ENCODE measurements at regions not wholly inside any gene's neighbourhood (a gene's known extent, or its start where the extent isn't known, plus 50 kb on each side); places are given as distances from the start of the nearest gene placed in this dataset.

DNA sequence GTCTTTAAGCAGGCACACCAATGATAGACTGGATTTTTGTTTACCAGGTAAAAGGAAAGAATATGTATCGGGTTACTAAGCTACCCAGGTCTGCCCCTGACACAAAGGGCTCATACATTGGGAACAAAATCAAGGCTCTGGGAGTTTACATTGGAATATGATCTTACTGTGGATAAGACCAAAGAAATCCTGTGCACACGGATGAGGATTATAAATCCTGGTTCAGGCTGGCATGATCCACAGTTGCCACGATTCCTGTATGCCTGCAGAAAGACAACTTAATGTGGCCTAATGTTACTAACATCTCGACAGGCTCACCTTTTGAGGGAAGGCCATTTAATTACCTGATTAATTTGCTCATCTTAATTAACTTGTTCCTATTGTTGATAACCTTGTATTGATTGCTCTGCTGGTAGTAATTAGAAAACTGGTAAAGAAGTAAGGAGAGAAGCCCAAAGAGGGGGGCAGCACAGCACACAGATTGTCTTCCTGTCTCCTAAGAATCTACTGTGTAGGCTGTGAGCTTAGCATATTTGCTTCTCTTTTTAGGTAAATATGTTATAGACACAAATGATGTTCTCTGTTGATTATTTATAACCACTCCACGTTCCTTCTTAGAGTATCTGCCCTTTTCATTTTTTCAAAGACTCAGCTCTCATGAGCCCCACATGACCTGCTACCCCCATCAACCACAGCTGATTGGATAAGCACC lies 51.0 kb upstream of the TOX3 start (continued):
- no peak for TF ChIP-seq FOSL1 (CRISPR knock-in tag; IDR thresholded peaks at IDR 0.05; ENCODE audit: borderline replicate concordance)
- no peak for TF ChIP-seq ZNF747 (CRISPR knock-in tag; IDR thresholded peaks at IDR 0.05; ENCODE audit: borderline replicate concordance)
- no peak for TF ChIP-seq CC2D1A (CRISPR knock-in tag; IDR thresholded peaks at IDR 0.05)
- TF ChIP-seq, protein P1, sequence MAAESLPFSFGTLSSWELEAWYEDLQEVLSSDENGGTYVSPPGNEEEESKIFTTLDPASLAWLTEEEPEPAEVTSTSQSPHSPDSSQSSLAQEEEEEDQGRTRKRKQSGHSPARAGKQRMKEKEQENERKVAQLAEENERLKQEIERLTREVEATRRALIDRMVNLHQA (CRISPR knock-in tag; IDR thresholded peaks at IDR 0.05) = no peak
- peak; percentile 76 for TF ChIP-seq NFYB (CRISPR knock-in tag; IDR thresholded peaks at IDR 0.05)
- TF ChIP-seq REL (CRISPR knock-in tag; conservative IDR thresholded peaks at IDR 0.05) = no peak
- TF ChIP-seq, protein P2, sequence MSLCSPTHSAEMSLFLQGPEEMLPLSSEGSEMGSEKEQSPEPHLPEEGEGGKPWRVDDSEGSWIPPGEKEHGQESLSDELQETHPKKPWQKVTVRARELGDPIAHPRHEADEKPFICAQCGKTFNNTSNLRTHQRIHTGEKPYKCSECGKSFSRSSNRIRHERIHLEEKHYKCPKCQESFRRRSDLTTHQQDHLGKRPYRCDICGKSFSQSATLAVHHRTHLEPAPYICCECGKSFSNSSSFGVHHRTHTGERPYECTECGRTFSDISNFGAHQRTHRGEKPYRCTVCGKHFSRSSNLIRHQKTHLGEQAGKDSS (CRISPR knock-in tag; IDR thresholded peaks at IDR 0.05; ENCODE audit: borderline replicate concordance, low read depth) = no peak
- TF ChIP-seq, protein P3, sequence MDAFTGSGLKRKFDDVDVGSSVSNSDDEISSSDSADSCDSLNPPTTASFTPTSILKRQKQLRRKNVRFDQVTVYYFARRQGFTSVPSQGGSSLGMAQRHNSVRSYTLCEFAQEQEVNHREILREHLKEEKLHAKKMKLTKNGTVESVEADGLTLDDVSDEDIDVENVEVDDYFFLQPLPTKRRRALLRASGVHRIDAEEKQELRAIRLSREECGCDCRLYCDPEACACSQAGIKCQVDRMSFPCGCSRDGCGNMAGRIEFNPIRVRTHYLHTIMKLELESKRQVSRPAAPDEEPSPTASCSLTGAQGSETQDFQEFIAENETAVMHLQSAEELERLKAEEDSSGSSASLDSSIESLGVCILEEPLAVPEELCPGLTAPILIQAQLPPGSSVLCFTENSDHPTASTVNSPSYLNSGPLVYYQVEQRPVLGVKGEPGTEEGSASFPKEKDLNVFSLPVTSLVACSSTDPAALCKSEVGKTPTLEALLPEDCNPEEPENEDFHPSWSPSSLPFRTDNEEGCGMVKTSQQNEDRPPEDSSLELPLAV (CRISPR knock-in tag; conservative IDR thresholded peaks at IDR 0.05; ENCODE audit: low read depth) = no peak
- peak; percentile 43 for TF ChIP-seq SP4 (CRISPR knock-in tag; IDR thresholded peaks at IDR 0.05)
- no peak for TF ChIP-seq ZNF841 (CRISPR knock-in tag; IDR thresholded peaks at IDR 0.05; ENCODE audit: borderline replicate concordance)
- TF ChIP-seq ZNF781 (CRISPR knock-in tag; IDR thresholded peaks at IDR 0.05; ENCODE audit: borderline replicate concordance, not compliant biosample characterization) = no peak
- TF ChIP-seq RBM22 (optimal IDR thresholded peaks at IDR 0.05; ENCODE audit: low read length) = no peak
- TF ChIP-seq CHCHD3 (CRISPR knock-in tag; IDR thresholded peaks at IDR 0.05) = no peak
- TF ChIP-seq ZNF672 (CRISPR knock-in tag; IDR thresholded peaks at IDR 0.05) = no peak
- no peak for TF ChIP-seq NPAS2 (CRISPR knock-in tag; IDR thresholded peaks at IDR 0.05; ENCODE audit: borderline replicate concordance)
- TF ChIP-seq RBAK (CRISPR knock-in tag; IDR thresholded peaks at IDR 0.05) = no peak
- TF ChIP-seq ZNF83 (CRISPR knock-in tag; IDR thresholded peaks at IDR 0.05; ENCODE audit: borderline replicate concordance) = no peak
- TF ChIP-seq ZNF644 (CRISPR knock-in tag; IDR thresholded peaks at IDR 0.05; ENCODE audit: low read depth) = 0 out of 2 replicates have a peak, but pooled peaks have one; percentile 13
- TF ChIP-seq CREB1 (IDR thresholded peaks at IDR 0.05) = no peak
- 0 out of 2 replicates have a peak, but pooled peaks have one; percentile 41 for TF ChIP-seq CREB1 (CRISPR knock-in tag; IDR thresholded peaks at IDR 0.05)
- no peak; the same call in 1 of the 2 replicates for TF ChIP-seq MXD4 (CRISPR knock-in tag; IDR thresholded peaks at IDR 0.05)
- TF ChIP-seq JUND (CRISPR knock-in tag; IDR thresholded peaks at IDR 0.05) = no peak
- TF ChIP-seq NCOA1 (CRISPR knock-in tag; IDR thresholded peaks at IDR 0.05) = no peak
- no peak for TF ChIP-seq ZC3H13 (CRISPR knock-in tag; IDR thresholded peaks at IDR 0.05)
- TF ChIP-seq, protein P4, sequence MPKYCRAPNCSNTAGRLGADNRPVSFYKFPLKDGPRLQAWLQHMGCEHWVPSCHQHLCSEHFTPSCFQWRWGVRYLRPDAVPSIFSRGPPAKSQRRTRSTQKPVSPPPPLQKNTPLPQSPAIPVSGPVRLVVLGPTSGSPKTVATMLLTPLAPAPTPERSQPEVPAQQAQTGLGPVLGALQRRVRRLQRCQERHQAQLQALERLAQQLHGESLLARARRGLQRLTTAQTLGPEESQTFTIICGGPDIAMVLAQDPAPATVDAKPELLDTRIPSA (CRISPR knock-in tag; IDR thresholded peaks at IDR 0.05; ENCODE audit: borderline replicate concordance) = no peak
- peak; percentile 93 for TF ChIP-seq ZNF143 (CRISPR knock-in tag; IDR thresholded peaks at IDR 0.05)
- TF ChIP-seq ZNF136 (CRISPR knock-in tag; IDR thresholded peaks at IDR 0.05; ENCODE audit: low read depth) = no peak
- peak; percentile 74 for TF ChIP-seq KAT8 (CRISPR knock-in tag; IDR thresholded peaks at IDR 0.05)
- TF ChIP-seq SIX4 (CRISPR knock-in tag; IDR thresholded peaks at IDR 0.05) = peak; percentile 100
- TF ChIP-seq LCORL (IDR thresholded peaks at IDR 0.05) = no peak
- no peak for TF ChIP-seq LCORL (CRISPR knock-in tag; IDR thresholded peaks at IDR 0.05)
